Osteocyte (in vitro differentiated cells): ENCODE measurements at regions not wholly inside any gene's neighbourhood (a gene's known extent, or its start where the extent isn't known, plus 50 kb on each side); places are given as distances from the start of the nearest gene placed in this dataset.

ENCODE experiments used
- DNase-seq: peaks from one replicate; pipeline ENCODE4 v3.0.0; 2021; ENCODE audit warnings: mixed read lengths; ENCODE audit not compliant: unreplicated experiment; ENCODE audit errors: extremely low spot score
- H3K27ac Mint-ChIP-seq: one replicate; pipeline ENCODE4 v1.8.0; 2021; ENCODE audit warnings: mild to moderate bottlenecking, mixed read lengths; ENCODE audit not compliant: unreplicated experiment
- H3K27me3 Mint-ChIP-seq: one replicate; pipeline ENCODE4 v1.8.0; 2021; ENCODE audit warnings: mixed read lengths; ENCODE audit not compliant: unreplicated experiment
- H3K36me3 Mint-ChIP-seq: one replicate; pipeline ENCODE4 v1.8.0; 2021; ENCODE audit warnings: mixed read lengths; ENCODE audit not compliant: unreplicated experiment
- H3K4me1 Mint-ChIP-seq: one replicate; pipeline ENCODE4 v1.8.0; 2021; ENCODE audit warnings: mixed read lengths; ENCODE audit not compliant: unreplicated experiment
- H3K4me3 Mint-ChIP-seq: one replicate; pipeline ENCODE4 v1.8.0; 2021; ENCODE audit warnings: mild to moderate bottlenecking, moderate library complexity, mixed read lengths; ENCODE audit not compliant: unreplicated experiment
- H3K9me3 Mint-ChIP-seq: one replicate; pipeline ENCODE4 v1.8.0; 2021; ENCODE audit warnings: mixed read lengths; ENCODE audit not compliant: unreplicated experiment
- TF ChIP-seq, protein P1 (sequence below): fragments of 200-600 bp; sonication (generic); IDR thresholded peaks from 2 replicates; pipeline ENCODE4 v1.5.0; 2021; ENCODE audit warnings: antibody characterized with exemption, mild to moderate bottlenecking, moderate library complexity

DNA sequence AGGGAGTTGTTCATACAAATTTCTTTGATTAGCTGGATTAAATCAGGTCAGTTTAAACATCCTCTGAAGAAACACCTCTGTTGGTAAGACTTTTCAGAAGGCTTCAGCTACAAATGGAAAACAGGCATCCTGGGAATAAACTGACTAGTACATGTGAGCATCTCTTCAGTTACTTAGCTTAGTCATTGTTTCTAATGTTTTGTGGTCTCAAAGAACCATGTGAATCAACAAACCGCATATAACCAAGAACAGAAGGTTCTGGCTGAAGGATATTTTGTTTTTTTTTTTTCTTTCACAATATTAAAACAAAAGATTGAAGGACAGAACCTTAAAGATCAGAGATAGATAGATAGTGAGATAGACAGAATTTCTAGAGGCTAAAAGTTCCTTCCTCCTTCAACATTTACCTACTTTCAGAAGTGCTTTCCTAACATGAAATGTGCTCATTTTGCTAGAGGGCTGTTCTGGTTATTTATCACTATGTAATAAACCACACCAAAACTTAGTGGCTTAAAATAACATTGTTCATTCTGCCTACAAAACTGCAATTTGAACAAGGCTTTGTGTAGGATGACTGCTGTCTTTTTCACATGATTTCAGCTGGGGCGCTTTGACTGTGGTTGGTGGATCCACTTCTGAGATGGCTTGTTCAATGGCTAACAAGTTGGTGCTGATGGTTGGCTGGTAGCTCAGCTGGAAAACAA, 119.8 kb upstream of the PTGFR start:
- H3K36me3 Mint-ChIP-seq, result no peaks in the 10 kb centered on the region
- TF ChIP-seq, protein P1, sequence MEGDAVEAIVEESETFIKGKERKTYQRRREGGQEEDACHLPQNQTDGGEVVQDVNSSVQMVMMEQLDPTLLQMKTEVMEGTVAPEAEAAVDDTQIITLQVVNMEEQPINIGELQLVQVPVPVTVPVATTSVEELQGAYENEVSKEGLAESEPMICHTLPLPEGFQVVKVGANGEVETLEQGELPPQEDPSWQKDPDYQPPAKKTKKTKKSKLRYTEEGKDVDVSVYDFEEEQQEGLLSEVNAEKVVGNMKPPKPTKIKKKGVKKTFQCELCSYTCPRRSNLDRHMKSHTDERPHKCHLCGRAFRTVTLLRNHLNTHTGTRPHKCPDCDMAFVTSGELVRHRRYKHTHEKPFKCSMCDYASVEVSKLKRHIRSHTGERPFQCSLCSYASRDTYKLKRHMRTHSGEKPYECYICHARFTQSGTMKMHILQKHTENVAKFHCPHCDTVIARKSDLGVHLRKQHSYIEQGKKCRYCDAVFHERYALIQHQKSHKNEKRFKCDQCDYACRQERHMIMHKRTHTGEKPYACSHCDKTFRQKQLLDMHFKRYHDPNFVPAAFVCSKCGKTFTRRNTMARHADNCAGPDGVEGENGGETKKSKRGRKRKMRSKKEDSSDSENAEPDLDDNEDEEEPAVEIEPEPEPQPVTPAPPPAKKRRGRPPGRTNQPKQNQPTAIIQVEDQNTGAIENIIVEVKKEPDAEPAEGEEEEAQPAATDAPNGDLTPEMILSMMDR, result no peak
- H3K27ac Mint-ChIP-seq, result peak overlapping the region; percentile 80
- H3K4me3 Mint-ChIP-seq, result no peak overlapping the region
- H3K27me3 Mint-ChIP-seq, result no peaks in the 10 kb centered on the region
- no peaks in the 10 kb centered on the region for H3K9me3 Mint-ChIP-seq
- no peak for DNase-seq
- H3K4me1 Mint-ChIP-seq, result peaks cover 21% of the 10 kb centered on the region

DNA sequence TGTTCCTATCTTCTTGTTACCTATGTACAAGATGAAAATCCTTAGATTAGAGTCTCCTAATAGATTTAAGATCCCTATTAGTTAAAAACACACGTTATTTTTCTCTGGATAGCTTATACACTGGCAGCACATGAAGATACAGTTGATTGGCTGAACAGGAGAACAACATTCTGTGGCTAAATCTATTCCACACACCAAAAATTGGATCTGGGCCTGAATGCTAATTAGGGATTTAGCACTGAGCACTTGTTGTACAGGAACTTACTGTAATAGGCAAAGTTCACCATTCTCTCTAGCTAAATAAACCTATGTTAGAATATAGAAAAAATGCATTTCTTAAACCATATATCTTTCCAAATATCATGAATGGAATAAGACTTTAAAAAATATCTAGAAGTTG, 117.1 kb upstream of the PTGFR start:
- H3K9me3 Mint-ChIP-seq, result no peaks in the 10 kb centered on the region
- no peak for DNase-seq
- peaks cover 21% of the 10 kb centered on the region for H3K4me1 Mint-ChIP-seq
- peaks cover 9% of the 10 kb centered on the region for H3K27me3 Mint-ChIP-seq
- H3K27ac Mint-ChIP-seq, result no peak overlapping the region
- no peak overlapping the region for H3K4me3 Mint-ChIP-seq
- H3K36me3 Mint-ChIP-seq, result no peaks in the 10 kb centered on the region
- TF ChIP-seq, protein P1, result no peak

DNA sequence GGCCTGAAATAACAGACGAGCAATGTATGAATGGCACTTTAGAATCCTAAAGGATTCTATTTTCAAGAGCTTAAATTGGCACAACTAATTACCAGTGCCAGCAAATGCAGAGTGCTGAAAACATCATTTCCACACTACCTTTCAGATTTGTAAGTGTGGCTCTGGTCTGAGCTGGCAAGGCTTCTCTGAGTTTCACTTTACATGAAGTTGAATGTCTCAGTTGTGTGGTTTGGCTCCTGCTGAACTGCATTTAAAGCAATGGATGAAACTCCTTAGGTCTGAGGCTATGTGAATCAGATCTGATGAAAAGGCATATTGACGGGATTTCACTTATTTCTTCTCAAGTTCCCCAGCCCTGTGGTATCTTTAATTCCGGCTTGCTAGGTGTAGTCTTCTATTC, 114.8 kb upstream of the PTGFR start:
- Mint-ChIP-seq H3K27me3 (peaks cover 24% of the 10 kb centered on the region), H3K36me3 (no peaks in the 10 kb centered on the region), H3K27ac (no peak overlapping the region), H3K4me3 (no peak overlapping the region), H3K4me1 (peaks cover 7% of the 10 kb centered on the region), H3K9me3 (no peaks in the 10 kb centered on the region)
- TF ChIP-seq, protein P1, result no peak
- DNase-seq, result no peak

DNA sequence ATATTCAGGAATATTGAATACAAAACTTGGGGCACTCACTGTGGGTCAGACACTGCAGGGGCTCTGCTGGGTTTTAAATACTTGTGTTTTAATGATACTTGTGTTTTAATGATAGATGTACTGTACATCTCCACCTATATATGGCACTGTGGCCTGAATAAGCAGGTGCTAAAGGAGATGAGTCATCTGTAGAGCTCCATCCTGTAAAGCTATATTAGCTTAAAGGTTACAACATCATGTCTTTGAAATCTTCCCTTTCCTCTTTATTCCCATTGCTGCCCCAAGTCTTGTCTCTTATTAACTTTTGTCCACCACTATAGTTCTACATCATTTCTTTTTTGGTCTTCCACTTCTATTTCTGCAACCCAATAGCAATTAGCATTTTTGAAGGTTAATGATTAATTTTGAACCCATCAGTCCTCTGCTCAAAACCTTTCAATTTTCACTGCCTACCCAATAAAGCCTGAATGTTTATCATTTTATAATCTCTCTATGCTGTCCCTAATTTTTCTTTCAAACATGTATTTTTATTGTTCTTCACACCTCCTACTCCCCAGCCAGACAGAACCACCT, 113.3 kb upstream of the PTGFR start:
- TF ChIP-seq, protein P1, result no peak
- H3K36me3 Mint-ChIP-seq, result no peaks in the 10 kb centered on the region
- no peaks in the 10 kb centered on the region for H3K9me3 Mint-ChIP-seq
- H3K27me3 Mint-ChIP-seq, result peaks cover 33% of the 10 kb centered on the region
- H3K4me1 Mint-ChIP-seq, result no peaks in the 10 kb centered on the region
- H3K4me3 Mint-ChIP-seq, result no peak overlapping the region
- no peak for DNase-seq
- H3K27ac Mint-ChIP-seq, result no peak overlapping the region

DNA sequence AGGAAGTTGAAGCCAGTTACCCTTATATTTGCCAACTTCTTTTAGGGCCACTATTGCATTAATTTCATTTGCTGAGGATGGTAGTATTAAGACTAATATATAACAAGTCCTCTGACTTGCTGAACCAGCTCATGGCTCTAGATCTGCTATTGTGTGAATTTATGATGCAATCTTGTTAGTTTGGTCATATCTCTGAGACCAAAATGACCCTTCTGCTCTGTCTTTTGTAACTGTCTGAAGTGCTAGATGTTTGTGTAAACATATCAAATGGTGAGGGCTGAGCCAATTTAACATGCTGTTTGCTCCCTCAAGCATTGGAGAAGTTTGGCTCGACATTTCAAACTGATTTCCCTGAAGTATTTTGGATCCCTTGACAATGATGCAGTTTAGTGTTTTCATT, 106.9 kb upstream of the PTGFR start:
- Mint-ChIP-seq H3K4me1 (peaks cover 4% of the 10 kb centered on the region), H3K36me3 (no peaks in the 10 kb centered on the region), H3K27ac (no peak overlapping the region), H3K4me3 (no peak overlapping the region), H3K27me3 (peaks cover 50% of the 10 kb centered on the region), H3K9me3 (no peaks in the 10 kb centered on the region)
- no peak for DNase-seq
- TF ChIP-seq, protein P1, result no peak
